ENCODE measurements at regions not wholly inside any gene's neighbourhood (a gene's known extent, or its start where the extent isn't known, plus 50 kb on each side); places are given as distances from the start of the nearest gene placed in this dataset.

DNA sequence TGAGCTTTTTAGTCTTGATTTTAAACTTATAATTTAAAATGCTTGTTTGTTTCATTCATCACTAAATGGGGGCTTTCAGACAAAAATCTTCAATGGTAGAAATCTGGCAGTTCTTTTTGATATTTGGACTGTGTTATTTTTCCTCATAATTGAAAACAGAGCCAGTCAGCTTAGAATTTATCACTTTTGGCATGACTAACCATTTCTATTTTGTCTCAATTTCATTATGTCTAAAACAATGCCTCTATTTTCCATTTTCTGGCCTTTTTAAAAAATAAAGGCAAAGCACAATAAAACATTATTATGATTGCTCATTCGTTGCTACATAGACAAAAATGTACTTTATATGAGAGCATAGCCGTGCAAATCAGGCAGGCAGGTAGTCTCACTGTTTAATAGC is 434.5 kb downstream of the XIRP2 start:
- TF ChIP-seq CTCF (IDR thresholded peaks at IDR 0.05 in 4 of 5, conservative IDR thresholded peaks at IDR 0.05 in 1 of 5) = no peak
- TF ChIP-seq POLR2A (IDR thresholded peaks at IDR 0.05) = no peak

Measured in gastrocnemius medialis (tissue), 4 donors.